HepG2 (cell line): ENCODE measurements at regions not wholly inside any gene's neighbourhood (a gene's known extent, or its start where the extent isn't known, plus 50 kb on each side); places are given as distances from the start of the nearest gene placed in this dataset.

Source experiments
- KDM2A ChIP-seq: sonication (generic); formaldehyde crosslinking; IDR thresholded peaks from 2 replicates; pipeline ENCODE4 v1.4.0; 2020; ENCODE audit warnings: low read depth, missing genetic modification reagents, borderline replicate concordance
- MAFG ChIP-seq: sonication (generic); formaldehyde crosslinking; IDR thresholded peaks from 2 replicates; pipeline ENCODE4 v1.5.1; 2020; ENCODE audit warnings: mild to moderate bottlenecking, missing genetic modification reagents
- MBD4 ChIP-seq: IDR thresholded peaks from 2 replicates; pipeline ENCODE4 v1.6.1; 2012; ENCODE audit warnings: low read length, inconsistent platforms, borderline replicate concordance
- NR2C2 ChIP-seq: sonication (generic); formaldehyde crosslinking; IDR thresholded peaks from 2 replicates; pipeline ENCODE4 v1.4.0; 2020; ENCODE audit warnings: missing genetic modification reagents, mild to moderate bottlenecking, moderate library complexity, borderline replicate concordance
- UBTF ChIP-seq: sonication (generic); formaldehyde crosslinking; IDR thresholded peaks from 2 replicates; pipeline ENCODE4 v1.4.0; 2020; ENCODE audit warnings: mild to moderate bottlenecking, missing genetic modification reagents
- ZNF44 ChIP-seq: sonication (generic); formaldehyde crosslinking; IDR thresholded peaks from 2 replicates; pipeline ENCODE4 v1.5.1; 2020; ENCODE audit warnings: mild to moderate bottlenecking, missing genetic modification reagents
- TF ChIP-seq, protein P1 (sequence below): sonication (generic); formaldehyde crosslinking; IDR thresholded peaks from 2 replicates; pipeline ENCODE4 v1.8.1; 2023; ENCODE audit warnings: mild to moderate bottlenecking, missing genetic modification reagents, borderline replicate concordance
- TF ChIP-seq, protein P2 (sequence below): sonication (generic); formaldehyde crosslinking; IDR thresholded peaks from 2 replicates; pipeline ENCODE4 v1.4.0; 2020; ENCODE audit warnings: low read depth, mild to moderate bottlenecking, missing genetic modification reagents

GRCh38 chr14:53888535-53889386, 67.9 kb downstream of the BMP4 start:
- TF ChIP-seq KDM2A (CRISPR knock-in tag): no peak
- TF ChIP-seq NR2C2 (CRISPR knock-in tag): no peak
- TF ChIP-seq, protein P1, sequence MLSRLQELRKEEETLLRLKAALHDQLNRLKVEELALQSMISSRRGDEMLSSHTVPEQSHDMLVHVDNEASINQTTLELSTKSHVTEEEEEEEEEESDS: no peak
- no peak for TF ChIP-seq MAFG (CRISPR knock-in tag)
- TF ChIP-seq, protein P2, sequence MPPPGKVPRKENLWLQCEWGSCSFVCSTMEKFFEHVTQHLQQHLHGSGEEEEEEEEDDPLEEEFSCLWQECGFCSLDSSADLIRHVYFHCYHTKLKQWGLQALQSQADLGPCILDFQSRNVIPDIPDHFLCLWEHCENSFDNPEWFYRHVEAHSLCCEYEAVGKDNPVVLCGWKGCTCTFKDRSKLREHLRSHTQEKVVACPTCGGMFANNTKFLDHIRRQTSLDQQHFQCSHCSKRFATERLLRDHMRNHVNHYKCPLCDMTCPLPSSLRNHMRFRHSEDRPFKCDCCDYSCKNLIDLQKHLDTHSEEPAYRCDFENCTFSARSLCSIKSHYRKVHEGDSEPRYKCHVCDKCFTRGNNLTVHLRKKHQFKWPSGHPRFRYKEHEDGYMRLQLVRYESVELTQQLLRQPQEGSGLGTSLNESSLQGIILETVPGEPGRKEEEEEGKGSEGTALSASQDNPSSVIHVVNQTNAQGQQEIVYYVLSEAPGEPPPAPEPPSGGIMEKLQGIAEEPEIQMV (CRISPR knock-in tag): no peak
- TF ChIP-seq UBTF (CRISPR knock-in tag): no peak
- TF ChIP-seq MBD4: no peak
- TF ChIP-seq ZNF44: no peak
